GM12891 (cell line): ENCODE measurements at regions not wholly inside any gene's neighbourhood (a gene's known extent, or its start where the extent isn't known, plus 50 kb on each side); places are given as distances from the start of the nearest gene placed in this dataset.

Experiments used
- POLR2A ChIP-seq: IDR thresholded peaks from 2 replicates; pipeline ENCODE4 v1.6.1; 2011; ENCODE audit warnings: low read depth, low read length, control low read depth
- POLR2AphosphoS5 ChIP-seq: IDR thresholded peaks from 2 replicates; pipeline ENCODE4 v1.6.1; 2011; ENCODE audit warnings: low read depth, low read length, control low read depth
- POU2F2 ChIP-seq: IDR thresholded peaks from 2 replicates; pipeline ENCODE4 v1.6.1; 2011; ENCODE audit warnings: low read depth, mild to moderate bottlenecking, control low read depth, low read length, moderate library complexity
- SPI1 ChIP-seq: IDR thresholded peaks from 2 replicates; pipeline ENCODE4 v1.6.1; 2011; ENCODE audit warnings: low read depth, low read length, control low read depth
- TAF1 ChIP-seq: IDR thresholded peaks from 2 replicates; pipeline ENCODE4 v1.6.1; 2011; ENCODE audit warnings: low read depth, low read length, control low read depth

DNA sequence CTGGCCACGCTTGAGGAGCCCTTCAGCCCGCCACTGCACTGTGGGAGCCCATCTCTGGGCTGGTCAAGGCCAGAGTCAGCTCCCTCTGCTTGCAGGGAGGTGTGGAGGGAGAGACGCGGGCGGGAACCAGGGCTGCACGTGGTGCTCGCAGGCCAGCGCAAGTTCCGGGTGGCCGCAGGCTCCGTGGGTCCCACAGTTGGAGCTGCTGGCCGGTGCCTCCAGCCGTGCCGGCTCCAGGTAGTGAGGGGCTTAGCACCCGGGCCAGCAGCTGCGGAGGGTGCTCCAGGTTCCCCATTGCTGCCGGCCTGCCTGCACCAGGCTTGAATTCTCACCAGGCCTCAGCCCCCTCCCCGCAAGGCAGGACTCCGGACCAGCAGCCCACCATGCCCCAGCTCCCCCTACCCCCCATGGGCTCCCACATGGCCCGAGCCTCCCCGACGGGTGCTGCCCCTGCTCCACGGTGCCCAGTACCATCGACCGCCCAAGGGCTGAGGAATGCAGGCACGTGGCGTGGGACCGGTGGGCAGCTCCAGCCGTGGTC, 192.8 kb upstream of the IZUMO3 start:
- TF ChIP-seq SPI1 (no peak), POLR2A (no peak), TAF1 (no peak), POLR2AphosphoS5 (no peak), POU2F2 (no peak)
